NCI-H2081 (cell line): ENCODE measurements at regions not wholly inside any gene's neighbourhood (a gene's known extent, or its start where the extent isn't known, plus 50 kb on each side); places are given as distances from the start of the nearest gene placed in this dataset.
"Not testable (repeated sequence)": the region's sequence is repeated elsewhere in the genome, so short reads cannot be mapped to it uniquely, and the experiment has no call there.

Experiments used
- DNase-seq, 2 experiments: peaks; one replicate each; lab custom pipeline; 2025; lab: John Stamatoyannopoulos, UW

GRCh38 chr10:62496925-62497324 is 122.8 kb downstream of the ZNF365 start:
- DNase-seq, result no peak

GRCh38 chr10:62498271-62498670 is 124.1 kb downstream of the ZNF365 start:
- no peak for DNase-seq

- not testable (repeated sequence) for DNase-seq
These were observed 125.9 kb downstream of the ZNF365 start for GRCh38 chr10:62500116-62500515.

- no peak for DNase-seq
These were observed 127.4 kb downstream of the ZNF365 start for GRCh38 chr10:62501547-62501946.

GRCh38 chr10:62502995-62503613 is 128.9 kb downstream of the ZNF365 start:
- DNase-seq, result no peak

GRCh38 chr10:62503872-62504271 is 129.7 kb downstream of the ZNF365 start:
- no peak for DNase-seq

- no peak for DNase-seq
These were observed 132.2 kb downstream of the ZNF365 start for GRCh38 chr10:62506371-62506770.

GRCh38 chr10:62511238-62511637 is 137.1 kb downstream of the ZNF365 start:
- DNase-seq, result no peak

GRCh38 chr10:62511656-62512055 is 137.5 kb downstream of the ZNF365 start:
- no peak for DNase-seq

GRCh38 chr10:62512732-62513475 is 138.7 kb downstream of the ZNF365 start:
- no peak for DNase-seq

GRCh38 chr10:62514079-62514693 is 140.0 kb downstream of the ZNF365 start:
- DNase-seq, result no peak

- DNase-seq, result no peak
These were observed 143.1 kb downstream of the ZNF365 start for GRCh38 chr10:62517252-62517651.

GRCh38 chr10:62527019-62527827 is 153.1 kb downstream of the ZNF365 start:
- no peak for DNase-seq

- DNase-seq, result no peak
These were observed 154.3 kb downstream of the ZNF365 start for GRCh38 chr10:62528441-62528840.

- no peak for DNase-seq
These were observed 155.2 kb downstream of the ZNF365 start for GRCh38 chr10:62529396-62529795.

- DNase-seq, result no peak
These were observed 159.9 kb downstream of the ZNF365 start for GRCh38 chr10:62534031-62534430.

- DNase-seq, result no peak
These were observed 164.4 kb downstream of the ZNF365 start for GRCh38 chr10:62538606-62539005.

- no peak for DNase-seq
These were observed 166.2 kb downstream of the ZNF365 start for GRCh38 chr10:62540389-62540788.

GRCh38 chr10:62541811-62542210 is 167.6 kb downstream of the ZNF365 start:
- DNase-seq, result no peak

GRCh38 chr10:62543571-62544355 is 169.6 kb downstream of the ZNF365 start:
- DNase-seq, result no peak
